ENCODE measurements at regions not wholly inside any gene's neighbourhood (a gene's known extent, or its start where the extent isn't known, plus 50 kb on each side); places are given as distances from the start of the nearest gene placed in this dataset.

- H3K4me3 Mint-ChIP-seq, result no peak overlapping the region
- DNase-seq, result no peak
- H3K9me3 Mint-ChIP-seq, result peaks cover 4% of the 10 kb centered on the region
- no peaks in the 10 kb centered on the region for H3K36me3 Mint-ChIP-seq (ENCODE audit: low read depth)
- H3K27me3 Mint-ChIP-seq (ENCODE audit: low read depth, poor library complexity), result peaks cover 7% of the 10 kb centered on the region
- H3K27ac Mint-ChIP-seq, result no peak overlapping the region
- TF ChIP-seq CTCF (IDR thresholded peaks at IDR 0.05), result no peak
- peaks cover 4% of the 10 kb centered on the region for H3K4me1 Mint-ChIP-seq
These were observed 485.7 kb downstream of the SPATA31D1 start for GRCh38 chr9:82474235-82474634.

- H3K27ac Mint-ChIP-seq, result peak overlapping the region; percentile 52
- H3K4me3 Mint-ChIP-seq, result no peak overlapping the region
These were observed 487.2 kb downstream of the SPATA31D1 start for GRCh38 chr9:82475584-82476301.

GRCh38 chr9:82480921-82481320 is 492.3 kb downstream of the SPATA31D1 start:
- Mint-ChIP-seq H3K4me1 (peaks cover 12% of the 10 kb centered on the region), H3K27ac (no peak overlapping the region), H3K27me3 (ENCODE audit: low read depth, poor library complexity) (peaks cover 7% of the 10 kb centered on the region), H3K9me3 (no peaks in the 10 kb centered on the region), H3K4me3 (no peak overlapping the region), H3K36me3 (ENCODE audit: low read depth) (no peaks in the 10 kb centered on the region)
- no peak for DNase-seq
- no peak for TF ChIP-seq CTCF (IDR thresholded peaks at IDR 0.05)

More at GRCh38 chr9:82475584-82476301, 487.2 kb downstream of the SPATA31D1 start:
- H3K27me3 Mint-ChIP-seq (ENCODE audit: low read depth, poor library complexity), result peaks cover 11% of the 10 kb centered on the region
- no peak for TF ChIP-seq CTCF (IDR thresholded peaks at IDR 0.05)
- no peak for DNase-seq
- no peaks in the 10 kb centered on the region for H3K36me3 Mint-ChIP-seq (ENCODE audit: low read depth)
- H3K4me1 Mint-ChIP-seq, result peaks cover 4% of the 10 kb centered on the region
- peaks cover 4% of the 10 kb centered on the region for H3K9me3 Mint-ChIP-seq

- Mint-ChIP-seq H3K4me1 (peaks cover 51% of the 10 kb centered on the region), H3K27ac (no peak overlapping the region), H3K27me3 (ENCODE audit: low read depth, poor library complexity) (no peaks in the 10 kb centered on the region), H3K4me3 (no peak overlapping the region), H3K36me3 (ENCODE audit: low read depth) (no peaks in the 10 kb centered on the region), H3K9me3 (no peaks in the 10 kb centered on the region)
- no peak for TF ChIP-seq CTCF (IDR thresholded peaks at IDR 0.05)
- DNase-seq, result no peak
These were observed 499.4 kb downstream of the SPATA31D1 start for GRCh38 chr9:82487935-82488312.

GRCh38 chr9:82488313-82489200 is 500.0 kb downstream of the SPATA31D1 start:
- TF ChIP-seq CTCF (IDR thresholded peaks at IDR 0.05), result no peak
- no peak for DNase-seq
- Mint-ChIP-seq H3K36me3 (ENCODE audit: low read depth) (no peaks in the 10 kb centered on the region), H3K4me3 (no peak overlapping the region), H3K27ac (no peak overlapping the region), H3K9me3 (no peaks in the 10 kb centered on the region), H3K4me1 (peaks cover 51% of the 10 kb centered on the region), H3K27me3 (ENCODE audit: low read depth, poor library complexity) (no peaks in the 10 kb centered on the region)
